Keratinocyte (primary cell): ENCODE measurements at regions not wholly inside any gene's neighbourhood (a gene's known extent, or its start where the extent isn't known, plus 50 kb on each side); places are given as distances from the start of the nearest gene placed in this dataset.

ENCODE experiments used
- DNase-seq: peaks from one replicate; pipeline ENCODE4 v3.0.0-alpha.2; 2011; ENCODE audit warnings: low read depth, missing footprints, low spot score
- FAIRE-seq: peaks from 2 replicates; lab custom pipeline; 2011; peaks lifted over from hg19 to GRCh38; lab: Jason Lieb, UNC
- H2AFZ ChIP-seq: 2 replicates; pipeline ENCODE4 v1.6.0; 2012; ENCODE audit warnings: low read length, control low read depth, inconsistent platforms; ENCODE audit not compliant: control insufficient read depth
- H3K27ac ChIP-seq: 2 replicates; pipeline ENCODE4 v1.5.1; 2011; ENCODE audit warnings: low read length; ENCODE audit not compliant: control insufficient read depth, insufficient read depth
- H3K27me3 ChIP-seq: 3 replicates; pipeline ENCODE4 v1.6.0; 2011; ENCODE audit warnings: low read length; ENCODE audit not compliant: control insufficient read depth, insufficient read depth; ENCODE audit errors: extremely low read depth
- H3K36me3 ChIP-seq, 2 experiments: 2 replicates in 1 of 2; 3 replicates in 1 of 2; pipeline ENCODE4 v1.5.1; 2011; ENCODE audit warnings: low read length in 2 of 2, mild to moderate bottlenecking in 1 of 2; ENCODE audit not compliant: control insufficient read depth in 2 of 2, insufficient read depth in 2 of 2; ENCODE audit errors: extremely low read depth in 1 of 2
- H3K4me1 ChIP-seq: 3 replicates; pipeline ENCODE4 v1.5.1; 2011; ENCODE audit warnings: low read length; ENCODE audit not compliant: control insufficient read depth, insufficient read depth; ENCODE audit errors: extremely low read depth
- H3K4me2 ChIP-seq: 3 replicates; pipeline ENCODE4 v1.6.0; 2011; ENCODE audit warnings: low read depth, low read length; ENCODE audit not compliant: control insufficient read depth, insufficient read depth; ENCODE audit errors: extremely low read depth
- H3K4me3 ChIP-seq, 3 experiments: fragments of 200-600 bp in 1 of 3; sonication (generic) in 1 of 3; 2 replicates in 2 of 3; 3 replicates in 1 of 3; pipeline ENCODE4 v1.5.1; 2011 to 2016; ENCODE audit warnings: low read length in 3 of 3, mild to moderate bottlenecking in 3 of 3, control low read depth in 2 of 3, inconsistent platforms in 1 of 3, low read depth in 1 of 3, mixed read lengths in 1 of 3, mixed run types in 1 of 3, moderate library complexity in 1 of 3; ENCODE audit not compliant: control insufficient read depth in 2 of 3, insufficient read depth in 2 of 3; ENCODE audit errors: extremely low read depth in 1 of 3
- H3K79me2 ChIP-seq: 2 replicates; pipeline ENCODE4 v1.6.0; 2012; ENCODE audit warnings: low read length; ENCODE audit not compliant: control insufficient read depth, insufficient read depth
- H3K9ac ChIP-seq: 3 replicates; pipeline ENCODE4 v1.6.0; 2011; ENCODE audit warnings: low read length; ENCODE audit not compliant: control insufficient read depth, insufficient read depth; ENCODE audit errors: extremely low read depth
- H3K9me1 ChIP-seq: 3 replicates; pipeline ENCODE4 v1.6.0; 2011; ENCODE audit warnings: low read length; ENCODE audit not compliant: control insufficient read depth, insufficient read depth; ENCODE audit errors: extremely low read depth
- H3K9me3 ChIP-seq: 2 replicates; pipeline ENCODE4 v1.5.1; 2012; ENCODE audit warnings: low read depth, low read length; ENCODE audit not compliant: control insufficient read depth
- H4K20me1 ChIP-seq: 3 replicates; pipeline ENCODE4 v1.6.0; 2011; ENCODE audit warnings: low read length; ENCODE audit not compliant: control insufficient read depth, insufficient read depth; ENCODE audit errors: extremely low read depth
- EZH2 ChIP-seq: IDR thresholded peaks from one replicate; pipeline ENCODE4 v1.6.1; 2012; ENCODE audit warnings: inconsistent platforms, mild to moderate bottlenecking, low read length, moderate library complexity
- dilution Hi-C: fragments of 300-500 bp; cut with MboI; formaldehyde crosslinking; loops from one replicate; pipeline ENCODE4 v1.7.0; 2020; ENCODE audit warnings: low sequenced_read_pairs; ENCODE audit not compliant: extremely low pct_ligation_motif_present
- TF ChIP-seq, protein P1 (sequence below), 3 experiments: IDR thresholded peaks in 1 of 3; conservative IDR thresholded peaks in 1 of 3; optimal IDR thresholded peaks in 1 of 3; 2 replicates in 2 of 3; 3 replicates in 1 of 3; pipeline versions ENCODE3 to v1.5.1; 2011; ENCODE audit warnings: low read length in 3 of 3, mild to moderate bottlenecking in 3 of 3, moderate library complexity in 2 of 3, control low read depth in 1 of 3, inconsistent platforms in 1 of 3; ENCODE audit not compliant: insufficient read depth in 2 of 3; ENCODE audit errors: extremely low read depth in 1 of 3

DNA sequence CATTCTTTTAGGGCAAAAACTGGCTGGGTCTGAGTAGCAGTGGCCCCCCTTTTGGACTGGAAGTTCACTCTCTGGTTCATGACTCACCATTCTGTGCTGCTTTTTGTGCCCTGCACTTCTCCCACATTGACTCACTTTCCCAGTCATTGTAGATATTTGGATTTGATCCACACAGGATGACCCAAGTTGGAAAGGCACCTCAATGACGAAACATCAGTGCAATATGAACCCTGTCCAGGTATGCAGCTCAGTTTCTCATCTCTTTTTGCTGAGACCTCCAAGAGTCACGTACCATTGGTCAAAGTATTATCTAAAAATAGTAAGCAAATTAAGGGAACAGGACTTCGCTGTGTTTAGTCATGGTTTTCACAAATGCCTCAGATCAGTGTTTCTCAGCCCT lies 92.7 kb downstream of the CBLL2 start:
- FAIRE-seq, result peak; percentile 78

DNA sequence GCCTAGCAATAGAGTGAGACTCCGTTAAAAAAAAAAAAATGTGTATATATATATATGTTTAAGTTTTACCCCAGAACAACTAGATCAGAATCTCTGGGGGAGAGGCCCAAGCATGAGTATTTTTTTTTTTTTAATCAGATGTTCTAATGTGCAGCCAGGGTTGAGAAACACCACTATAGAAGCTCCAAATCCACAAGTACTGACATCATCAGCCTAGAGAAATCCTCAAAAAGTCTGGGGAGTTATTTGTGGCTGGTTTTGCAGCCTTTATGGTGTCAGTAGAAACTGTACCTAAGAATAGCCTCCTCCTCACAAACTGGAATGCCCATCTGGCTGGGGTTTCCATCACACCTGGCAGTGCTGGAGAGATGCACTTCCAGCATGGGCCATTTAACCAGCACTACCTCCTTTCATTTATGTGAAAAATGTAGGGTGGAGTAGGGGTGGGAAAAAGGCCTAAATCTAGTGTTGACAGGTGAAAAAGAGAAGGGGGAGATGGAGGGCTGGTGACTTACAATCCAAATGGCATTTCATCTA lies 93.5 kb downstream of the CBLL2 start:
- Histone ChIP-seq H3K9ac (no peak overlapping the region), H3K4me3 (no peak overlapping the region), H3K4me1 (peaks cover 10% of the 10 kb centered on the region), H3K36me3 (no peaks in the 10 kb centered on the region), H3K4me2 (no peak overlapping the region), H2AFZ (no peak overlapping the region), H3K27ac (peak overlapping the region; percentile 23), H4K20me1 (no peaks in the 10 kb centered on the region), H3K9me1 (no peaks in the 10 kb centered on the region), H3K9me3 (no peaks in the 10 kb centered on the region), H3K27me3 (no peaks in the 10 kb centered on the region), H3K79me2 (no peaks in the 10 kb centered on the region)
- no peak for TF ChIP-seq EZH2
- TF ChIP-seq, protein P1, sequence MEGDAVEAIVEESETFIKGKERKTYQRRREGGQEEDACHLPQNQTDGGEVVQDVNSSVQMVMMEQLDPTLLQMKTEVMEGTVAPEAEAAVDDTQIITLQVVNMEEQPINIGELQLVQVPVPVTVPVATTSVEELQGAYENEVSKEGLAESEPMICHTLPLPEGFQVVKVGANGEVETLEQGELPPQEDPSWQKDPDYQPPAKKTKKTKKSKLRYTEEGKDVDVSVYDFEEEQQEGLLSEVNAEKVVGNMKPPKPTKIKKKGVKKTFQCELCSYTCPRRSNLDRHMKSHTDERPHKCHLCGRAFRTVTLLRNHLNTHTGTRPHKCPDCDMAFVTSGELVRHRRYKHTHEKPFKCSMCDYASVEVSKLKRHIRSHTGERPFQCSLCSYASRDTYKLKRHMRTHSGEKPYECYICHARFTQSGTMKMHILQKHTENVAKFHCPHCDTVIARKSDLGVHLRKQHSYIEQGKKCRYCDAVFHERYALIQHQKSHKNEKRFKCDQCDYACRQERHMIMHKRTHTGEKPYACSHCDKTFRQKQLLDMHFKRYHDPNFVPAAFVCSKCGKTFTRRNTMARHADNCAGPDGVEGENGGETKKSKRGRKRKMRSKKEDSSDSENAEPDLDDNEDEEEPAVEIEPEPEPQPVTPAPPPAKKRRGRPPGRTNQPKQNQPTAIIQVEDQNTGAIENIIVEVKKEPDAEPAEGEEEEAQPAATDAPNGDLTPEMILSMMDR (optimal IDR thresholded peaks at IDR 0.05 in 1 of 3, IDR thresholded peaks at IDR 0.05 in 1 of 3, conservative IDR thresholded peaks at IDR 0.05 in 1 of 3; ENCODE audit: extremely low read depth in 1 of 3, insufficient read depth in 2 of 3, low read length in 3 of 3), result no peak
- dilution Hi-C loops, result no loop called here
- no peak for DNase-seq
- FAIRE-seq, result no peak

More for the DNA sequence above, 92.7 kb downstream of the CBLL2 start:
- no peaks in the 10 kb centered on the region for H3K9me3 ChIP-seq
- H3K4me3 ChIP-seq, result no peak overlapping the region
- H3K9me1 ChIP-seq, result no peaks in the 10 kb centered on the region
- no peak for TF ChIP-seq EZH2
- TF ChIP-seq, protein P1 (optimal IDR thresholded peaks at IDR 0.05 in 1 of 3, IDR thresholded peaks at IDR 0.05 in 1 of 3, conservative IDR thresholded peaks at IDR 0.05 in 1 of 3; ENCODE audit: extremely low read depth in 1 of 3, insufficient read depth in 2 of 3, low read length in 3 of 3), result no peak
- H3K36me3 ChIP-seq, result no peaks in the 10 kb centered on the region
- no peaks in the 10 kb centered on the region for H4K20me1 ChIP-seq
- H3K27ac ChIP-seq, result peak overlapping the region; percentile 62
- no peak overlapping the region for H2AFZ ChIP-seq
- H3K4me1 ChIP-seq, result peaks cover 10% of the 10 kb centered on the region
- no peak overlapping the region for H3K9ac ChIP-seq
- H3K79me2 ChIP-seq, result no peaks in the 10 kb centered on the region
- dilution Hi-C loops, result no loop called here
- H3K4me2 ChIP-seq, result peak overlapping the region; percentile 29
- H3K27me3 ChIP-seq, result no peaks in the 10 kb centered on the region
- peak; percentile 67 for DNase-seq
